ENCODE measurements at regions not wholly inside any gene's neighbourhood (a gene's known extent, or its start where the extent isn't known, plus 50 kb on each side); places are given as distances from the start of the nearest gene placed in this dataset.

DNA sequence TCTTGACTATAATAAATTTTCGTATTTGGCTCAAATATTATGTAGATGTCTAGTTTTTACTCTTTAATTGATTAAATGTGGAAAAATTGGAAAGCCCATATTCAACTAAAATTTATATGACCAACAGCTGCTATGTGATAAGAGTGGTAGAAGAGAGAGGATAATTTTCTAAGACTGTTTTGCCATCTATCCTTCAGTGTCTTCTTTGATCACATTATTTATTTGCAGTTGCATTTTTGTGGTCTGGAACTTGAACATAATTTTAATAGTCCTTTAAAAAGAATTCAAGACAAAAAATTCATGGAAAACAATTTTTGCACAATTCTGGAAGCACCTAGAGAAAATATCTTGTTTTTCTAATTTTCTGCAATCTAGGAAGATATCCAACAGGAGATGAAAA is 213.3 kb upstream of the THBS1 start (continued):
- TF ChIP-seq, protein P1, sequence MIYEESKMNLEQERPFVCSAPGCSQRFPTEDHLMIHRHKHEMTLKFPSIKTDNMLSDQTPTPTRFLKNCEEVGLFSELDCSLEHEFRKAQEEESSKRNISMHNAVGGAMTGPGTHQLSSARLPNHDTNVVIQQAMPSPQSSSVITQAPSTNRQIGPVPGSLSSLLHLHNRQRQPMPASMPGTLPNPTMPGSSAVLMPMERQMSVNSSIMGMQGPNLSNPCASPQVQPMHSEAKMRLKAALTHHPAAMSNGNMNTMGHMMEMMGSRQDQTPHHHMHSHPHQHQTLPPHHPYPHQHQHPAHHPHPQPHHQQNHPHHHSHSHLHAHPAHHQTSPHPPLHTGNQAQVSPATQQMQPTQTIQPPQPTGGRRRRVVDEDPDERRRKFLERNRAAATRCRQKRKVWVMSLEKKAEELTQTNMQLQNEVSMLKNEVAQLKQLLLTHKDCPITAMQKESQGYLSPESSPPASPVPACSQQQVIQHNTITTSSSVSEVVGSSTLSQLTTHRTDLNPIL (CRISPR knock-in tag; IDR thresholded peaks at IDR 0.05; ENCODE audit: low read depth), result no peak
- no peak for TF ChIP-seq TOX (CRISPR knock-in tag; IDR thresholded peaks at IDR 0.05; ENCODE audit: borderline replicate concordance)
- TF ChIP-seq, protein P2, sequence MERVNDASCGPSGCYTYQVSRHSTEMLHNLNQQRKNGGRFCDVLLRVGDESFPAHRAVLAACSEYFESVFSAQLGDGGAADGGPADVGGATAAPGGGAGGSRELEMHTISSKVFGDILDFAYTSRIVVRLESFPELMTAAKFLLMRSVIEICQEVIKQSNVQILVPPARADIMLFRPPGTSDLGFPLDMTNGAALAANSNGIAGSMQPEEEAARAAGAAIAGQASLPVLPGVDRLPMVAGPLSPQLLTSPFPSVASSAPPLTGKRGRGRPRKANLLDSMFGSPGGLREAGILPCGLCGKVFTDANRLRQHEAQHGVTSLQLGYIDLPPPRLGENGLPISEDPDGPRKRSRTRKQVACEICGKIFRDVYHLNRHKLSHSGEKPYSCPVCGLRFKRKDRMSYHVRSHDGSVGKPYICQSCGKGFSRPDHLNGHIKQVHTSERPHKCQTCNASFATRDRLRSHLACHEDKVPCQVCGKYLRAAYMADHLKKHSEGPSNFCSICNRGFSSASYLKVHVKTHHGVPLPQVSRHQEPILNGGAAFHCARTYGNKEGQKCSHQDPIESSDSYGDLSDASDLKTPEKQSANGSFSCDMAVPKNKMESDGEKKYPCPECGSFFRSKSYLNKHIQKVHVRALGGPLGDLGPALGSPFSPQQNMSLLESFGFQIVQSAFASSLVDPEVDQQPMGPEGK (CRISPR knock-in tag; IDR thresholded peaks at IDR 0.05; ENCODE audit: borderline replicate concordance), result no peak

- no peak for ATAC-seq
- TF ChIP-seq TOX (CRISPR knock-in tag; IDR thresholded peaks at IDR 0.05; ENCODE audit: borderline replicate concordance) (no peak), TSHZ2 (CRISPR knock-in tag; IDR thresholded peaks at IDR 0.05) (no peak), CSDC2 (CRISPR knock-in tag; IDR thresholded peaks at IDR 0.05) (no peak), ISL1 (CRISPR knock-in tag; IDR thresholded peaks at IDR 0.05) (no peak), ZFP30 (CRISPR knock-in tag; IDR thresholded peaks at IDR 0.05) (no peak), ZNF565 (CRISPR knock-in tag; conservative IDR thresholded peaks at IDR 0.05; ENCODE audit: low read depth) (no peak), ZFP3 (CRISPR knock-in tag; IDR thresholded peaks at IDR 0.05) (no peak), TCF4 (CRISPR knock-in tag; IDR thresholded peaks at IDR 0.05; ENCODE audit: borderline replicate concordance) (no peak), RARB (CRISPR knock-in tag; IDR thresholded peaks at IDR 0.05) (no peak), ESRRG (CRISPR knock-in tag; IDR thresholded peaks at IDR 0.05) (no peak), GLIS3 (CRISPR knock-in tag; IDR thresholded peaks at IDR 0.05) (no peak), PPARA (CRISPR knock-in tag; IDR thresholded peaks at IDR 0.05; ENCODE audit: borderline replicate concordance) (no peak), BACH2 (CRISPR knock-in tag; IDR thresholded peaks at IDR 0.05; ENCODE audit: borderline replicate concordance) (no peak), ZC3H10 (CRISPR knock-in tag; IDR thresholded peaks at IDR 0.05) (no peak), OSR1 (CRISPR knock-in tag; IDR thresholded peaks at IDR 0.05) (no peak), SNAI2 (CRISPR knock-in tag; IDR thresholded peaks at IDR 0.05) (no peak)
- TF ChIP-seq, protein P3, sequence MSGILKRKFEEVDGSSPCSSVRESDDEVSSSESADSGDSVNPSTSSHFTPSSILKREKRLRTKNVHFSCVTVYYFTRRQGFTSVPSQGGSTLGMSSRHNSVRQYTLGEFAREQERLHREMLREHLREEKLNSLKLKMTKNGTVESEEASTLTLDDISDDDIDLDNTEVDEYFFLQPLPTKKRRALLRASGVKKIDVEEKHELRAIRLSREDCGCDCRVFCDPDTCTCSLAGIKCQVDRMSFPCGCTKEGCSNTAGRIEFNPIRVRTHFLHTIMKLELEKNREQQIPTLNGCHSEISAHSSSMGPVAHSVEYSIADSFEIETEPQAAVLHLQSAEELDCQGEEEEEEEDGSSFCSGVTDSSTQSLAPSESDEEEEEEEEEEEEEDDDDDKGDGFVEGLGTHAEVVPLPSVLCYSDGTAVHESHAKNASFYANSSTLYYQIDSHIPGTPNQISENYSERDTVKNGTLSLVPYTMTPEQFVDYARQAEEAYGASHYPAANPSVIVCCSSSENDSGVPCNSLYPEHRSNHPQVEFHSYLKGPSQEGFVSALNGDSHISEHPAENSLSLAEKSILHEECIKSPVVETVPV (CRISPR knock-in tag; IDR thresholded peaks at IDR 0.05), result no peak
- TF ChIP-seq, protein P2 (CRISPR knock-in tag; IDR thresholded peaks at IDR 0.05; ENCODE audit: borderline replicate concordance), result no peak
Measured at GRCh38 chr15:39369768-39370167, 211.1 kb upstream of the THBS1 start.

DNA sequence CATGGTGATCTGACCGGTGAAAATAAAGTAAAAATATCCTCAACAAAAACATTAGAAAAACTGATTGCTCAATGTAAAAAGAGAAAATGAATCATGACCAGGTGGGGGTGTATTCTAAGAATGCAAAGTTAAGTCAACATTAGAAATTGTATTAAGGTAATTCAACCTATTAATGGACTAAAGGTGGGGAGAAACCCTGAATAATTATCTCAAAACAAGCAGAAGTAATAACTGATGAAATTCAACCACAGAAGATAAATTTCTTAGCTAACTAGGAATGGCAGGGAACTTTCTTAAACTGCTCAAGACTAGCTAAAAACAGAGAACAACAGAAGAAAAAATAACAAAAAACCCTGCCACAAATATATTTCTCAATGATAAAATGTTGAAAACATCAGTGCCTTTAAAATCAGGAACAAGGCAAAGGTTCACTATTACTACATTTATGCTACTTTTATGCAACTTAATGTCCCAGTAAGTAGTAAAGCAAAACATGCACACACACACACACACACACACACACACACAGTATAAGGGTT is 204.4 kb upstream of the THBS1 start:
- ATAC-seq, result no peak
- TF ChIP-seq, protein P1 (CRISPR knock-in tag; IDR thresholded peaks at IDR 0.05; ENCODE audit: low read depth), result no peak
- TF ChIP-seq, protein P2 (CRISPR knock-in tag; IDR thresholded peaks at IDR 0.05; ENCODE audit: borderline replicate concordance), result no peak
- TF ChIP-seq ZC3H10 (CRISPR knock-in tag; IDR thresholded peaks at IDR 0.05) (no peak), ZNF8 (CRISPR knock-in tag; IDR thresholded peaks at IDR 0.05) (no peak), PPARA (CRISPR knock-in tag; IDR thresholded peaks at IDR 0.05; ENCODE audit: borderline replicate concordance) (no peak), TSHZ2 (CRISPR knock-in tag; IDR thresholded peaks at IDR 0.05) (no peak)
- TF ChIP-seq, protein P3 (CRISPR knock-in tag; IDR thresholded peaks at IDR 0.05), result no peak
